CD4-positive, alpha-beta memory T cell (primary cell): ENCODE measurements at regions not wholly inside any gene's neighbourhood (a gene's known extent, or its start where the extent isn't known, plus 50 kb on each side); places are given as distances from the start of the nearest gene placed in this dataset.

Source experiments
- CTCF ChIA-PET: fragments of 350-600 bp; sonication (Branson Sonifier 250); formaldehyde crosslinking; loops from one replicate; lab custom pipeline; 2021; ENCODE audit warnings: inconsistent platforms; ENCODE audit not compliant: partially characterized antibody; lab: Charles Lee
- POLR2A ChIA-PET: fragments of 350-600 bp; sonication (Branson Sonifier 250); formaldehyde crosslinking; loops from one replicate; lab custom pipeline; 2021; ENCODE audit not compliant: partially characterized antibody; lab: Charles Lee
- DNase-seq, 5 donors: peaks; one replicate each; pipeline versions ENCODE4 v3.0.0 to v3.0.0-alpha.2; 2020 to 2022; ENCODE audit warnings: mixed read lengths in 1 of 5
- H3K27ac ChIP-seq: one replicate; pipeline ENCODE4 v1.7.0; 2013; ENCODE audit warnings: low read depth, low read length
- H3K27me3 ChIP-seq: 2 replicates; pipeline ENCODE4 v1.7.0; 2013; ENCODE audit warnings: mild to moderate bottlenecking, low read length, moderate library complexity; ENCODE audit not compliant: insufficient read depth
- H3K36me3 ChIP-seq: 2 replicates; pipeline ENCODE4 v1.7.0; 2013; ENCODE audit warnings: mild to moderate bottlenecking, low read length, moderate library complexity; ENCODE audit not compliant: insufficient read depth
- H3K4me1 ChIP-seq: 2 replicates; pipeline ENCODE4 v1.7.0; 2013; ENCODE audit warnings: mild to moderate bottlenecking, low read length, moderate library complexity; ENCODE audit not compliant: insufficient read depth
- H3K4me3 ChIP-seq, 2 donors: one replicate each; pipeline ENCODE4 v1.7.0; 2013; ENCODE audit warnings: low read length in 2 of 2, mild to moderate bottlenecking in 1 of 2
- H3K9me3 ChIP-seq, 2 donors: one replicate each; pipeline ENCODE4 v1.7.0; 2013; ENCODE audit warnings: low read length in 2 of 2, control low read depth in 1 of 2; ENCODE audit not compliant: control insufficient read depth in 1 of 2
- H3K27ac Mint-ChIP-seq, 7 donors: one replicate each; pipeline ENCODE4 v1.8.0; 2020 to 2021; ENCODE audit warnings: mixed read lengths in 7 of 7, mild to moderate bottlenecking in 6 of 7, inconsistent platforms in 3 of 7, moderate library complexity in 3 of 7
- H3K27me3 Mint-ChIP-seq, 2 donors: one replicate each; pipeline ENCODE4 v1.8.0; 2020 to 2021; ENCODE audit warnings: mixed read lengths in 2 of 2
- H3K36me3 Mint-ChIP-seq, 2 donors: one replicate each; pipeline ENCODE4 v1.8.0; 2020 to 2021; ENCODE audit warnings: mixed read lengths in 2 of 2, inconsistent platforms in 1 of 2, mild to moderate bottlenecking in 1 of 2
- H3K4me1 Mint-ChIP-seq, 4 donors: one replicate each; pipeline ENCODE4 v1.8.0; 2020 to 2021; ENCODE audit warnings: mixed read lengths in 4 of 4, mild to moderate bottlenecking in 1 of 4
- H3K4me3 Mint-ChIP-seq, 8 donors: one replicate each; pipeline ENCODE4 v1.8.0; 2020 to 2021; ENCODE audit warnings: mixed read lengths in 8 of 8, mild to moderate bottlenecking in 7 of 8, moderate library complexity in 6 of 8, inconsistent platforms in 3 of 8
- H3K9me3 Mint-ChIP-seq, 8 donors: one replicate each; pipeline ENCODE4 v1.8.0; 2020 to 2021; ENCODE audit warnings: mixed read lengths in 8 of 8, mild to moderate bottlenecking in 5 of 8, inconsistent platforms in 3 of 8, moderate library complexity in 1 of 8
- intact Hi-C: fragments of 100-400 bp; cut with micrococcal nuclease; formaldehyde crosslinking; loops from one replicate; pipeline ENCODE4 v1.15.1; 2023

DNA sequence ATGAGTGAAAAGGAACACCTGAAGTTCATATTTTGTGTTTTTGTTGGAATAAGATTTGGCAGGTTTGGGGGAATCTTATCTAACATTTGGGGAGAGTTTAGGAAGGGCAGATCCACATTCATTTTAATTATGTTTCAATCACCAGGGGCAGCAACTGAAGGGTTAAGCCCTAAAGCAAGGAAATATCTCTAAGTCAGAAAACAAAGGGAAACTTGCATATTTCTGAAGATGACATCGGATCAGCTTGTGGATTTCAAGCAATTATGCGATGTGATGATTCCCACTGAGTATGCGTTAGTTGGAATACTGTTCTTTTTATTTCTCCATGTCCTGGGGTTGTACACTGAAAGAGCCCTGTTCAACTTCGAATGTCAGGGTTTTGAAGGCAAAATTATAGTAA is 59.8 kb upstream of the NFIB start:
- Mint-ChIP-seq H3K9me3 (no peaks in the 10 kb centered on the region), H3K36me3 (no peaks in the 10 kb centered on the region), H3K27ac (no peak overlapping the region), H3K4me3 (no peak overlapping the region), H3K4me1 (no peaks in the 10 kb centered on the region), H3K27me3 (no peaks in the 10 kb centered on the region)
- ChIA-PET POLR2A (no interaction called here), CTCF (no interaction called here)
- no peak for DNase-seq
- H3K4me3 ChIP-seq, result no peak overlapping the region
- intact Hi-C loops, result no loop called here
- H3K27me3 ChIP-seq, result no peaks in the 10 kb centered on the region
- no peaks in the 10 kb centered on the region for H3K36me3 ChIP-seq
- H3K4me1 ChIP-seq, result no peaks in the 10 kb centered on the region
- H3K27ac ChIP-seq, result no peak overlapping the region
- H3K9me3 ChIP-seq, result no peaks in the 10 kb centered on the region

DNA sequence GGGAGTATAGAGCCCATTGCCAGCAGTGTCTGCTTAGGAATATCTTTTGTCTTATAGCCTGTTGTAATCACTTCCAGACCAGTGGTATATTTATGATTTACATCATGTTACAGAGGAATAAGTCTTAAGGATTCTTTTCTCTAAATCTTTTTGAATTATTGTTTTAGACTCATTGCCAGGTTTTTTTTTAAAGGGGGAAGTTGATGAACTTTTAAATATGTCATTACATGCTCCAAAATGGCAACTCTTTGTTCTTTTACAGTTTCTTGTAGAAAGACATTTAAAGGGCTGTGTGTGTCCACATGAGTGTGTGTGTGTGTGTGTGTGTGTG is 59.4 kb upstream of the NFIB start:
- Histone ChIP-seq H3K36me3 (no peaks in the 10 kb centered on the region), H3K9me3 (no peaks in the 10 kb centered on the region), H3K27me3 (no peaks in the 10 kb centered on the region), H3K4me3 (no peak overlapping the region), H3K4me1 (no peaks in the 10 kb centered on the region), H3K27ac (no peak overlapping the region)
- H3K4me3 Mint-ChIP-seq, result no peak overlapping the region
- H3K4me1 Mint-ChIP-seq, result no peaks in the 10 kb centered on the region
- H3K9me3 Mint-ChIP-seq, result no peaks in the 10 kb centered on the region
- CTCF ChIA-PET, result no interaction called here
- DNase-seq, result no peak
- no peak overlapping the region for H3K27ac Mint-ChIP-seq
- POLR2A ChIA-PET, result no interaction called here
- no peaks in the 10 kb centered on the region for H3K27me3 Mint-ChIP-seq
- intact Hi-C loops, result no loop called here
- no peaks in the 10 kb centered on the region for H3K36me3 Mint-ChIP-seq

DNA sequence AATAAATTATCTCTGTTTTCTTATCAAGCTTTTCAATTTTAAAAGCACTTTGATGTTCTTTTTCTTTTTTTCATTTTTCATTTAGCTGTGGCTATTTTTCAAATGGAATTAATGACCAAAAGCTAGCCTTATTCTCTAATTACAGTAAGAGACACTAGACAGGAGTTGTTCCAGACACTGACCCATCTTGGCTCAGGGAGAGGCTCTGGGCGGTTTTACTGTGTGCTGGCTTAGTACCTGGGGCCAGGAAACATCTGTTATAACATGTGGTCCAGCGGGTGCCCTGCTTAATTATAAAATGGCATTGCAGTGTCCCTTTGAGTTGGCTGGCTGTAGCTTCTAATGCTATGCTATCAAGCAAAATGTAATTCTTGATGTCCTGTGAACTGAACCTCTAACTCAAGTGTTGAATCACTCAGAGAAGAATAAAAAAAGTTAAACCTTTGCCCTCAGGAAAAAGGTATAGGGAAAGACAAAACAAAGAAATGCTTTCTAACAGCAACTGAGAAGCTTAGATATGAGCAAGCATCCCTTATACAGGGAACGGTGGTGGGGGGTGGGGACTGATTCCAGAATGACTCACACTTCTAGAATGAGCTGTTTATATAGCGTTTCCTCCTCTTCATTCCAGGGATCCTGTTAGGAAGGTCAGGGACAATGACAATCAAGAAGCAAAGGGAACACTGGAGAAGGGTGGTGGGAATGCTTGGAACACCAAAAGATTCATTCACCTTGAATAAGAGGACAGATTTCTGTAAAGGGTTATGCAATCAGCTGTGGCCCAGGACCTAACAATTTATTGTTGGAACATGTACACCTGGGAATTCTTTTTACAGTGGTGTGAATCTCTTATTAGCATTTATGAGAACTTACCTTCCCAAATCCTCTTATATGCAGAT is 58.7 kb upstream of the NFIB start:
- H3K27ac ChIP-seq, result no peak overlapping the region
- ChIA-PET CTCF (no interaction called here), POLR2A (no interaction called here)
- no peaks in the 10 kb centered on the region for H3K36me3 ChIP-seq
- H3K27me3 Mint-ChIP-seq, result no peaks in the 10 kb centered on the region
- H3K9me3 Mint-ChIP-seq, result peaks cover 0 to 2% (median 0%) of the 10 kb centered on the region in 8 donors
- H3K36me3 Mint-ChIP-seq, result no peaks in the 10 kb centered on the region
- intact Hi-C loops, result no loop called here
- H3K4me3 ChIP-seq, result no peak overlapping the region
- H3K4me1 ChIP-seq, result no peaks in the 10 kb centered on the region
- no peaks in the 10 kb centered on the region for H3K4me1 Mint-ChIP-seq
- no peak overlapping the region for H3K27ac Mint-ChIP-seq
- H3K27me3 ChIP-seq, result no peaks in the 10 kb centered on the region
- DNase-seq, result no peak
- H3K4me3 Mint-ChIP-seq, result no peak overlapping the region
- H3K9me3 ChIP-seq, result no peaks in the 10 kb centered on the region

DNA sequence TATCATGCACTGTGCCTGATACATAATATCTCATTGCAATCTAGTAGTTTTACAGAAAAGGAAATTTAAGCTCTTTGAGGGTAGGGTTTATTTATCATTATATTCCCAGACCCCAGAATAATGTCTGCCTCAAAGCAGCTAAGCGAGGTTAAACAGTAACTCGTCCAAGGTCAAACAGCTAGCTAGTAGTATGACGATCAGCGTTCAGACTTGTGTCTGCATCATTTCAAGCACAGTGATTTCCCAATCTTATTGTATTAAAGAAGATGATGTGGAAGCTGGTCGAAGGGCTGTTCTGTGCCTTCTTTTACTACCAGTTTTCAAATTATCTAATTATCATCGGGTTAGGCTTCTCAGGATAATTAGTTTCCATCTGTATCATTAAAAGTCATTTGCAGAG is 55.1 kb upstream of the NFIB start:
- Histone ChIP-seq H3K27ac (no peak overlapping the region), H3K4me3 (no peak overlapping the region), H3K36me3 (no peaks in the 10 kb centered on the region), H3K27me3 (no peaks in the 10 kb centered on the region), H3K9me3 (no peaks in the 10 kb centered on the region), H3K4me1 (no peaks in the 10 kb centered on the region)
- no peak for DNase-seq
- Mint-ChIP-seq H3K9me3 (peaks cover 0 to 5% (median 3%) of the 10 kb centered on the region in 8 donors), H3K27me3 (peaks cover 3 to 4% of the 10 kb centered on the region in 2 donors), H3K4me1 (no peaks in the 10 kb centered on the region), H3K27ac (no peak overlapping the region), H3K4me3 (no peak overlapping the region), H3K36me3 (no peaks in the 10 kb centered on the region)
- ChIA-PET CTCF (interaction anchor here (1.1 kb wide), 1 partner anchor 16 kb away, joined by 7 read pairs; no protein-coding TSS in a partner anchor), POLR2A (no interaction called here)
- intact Hi-C loops, result no loop called here

- CTCF ChIA-PET, result no interaction called here
- intact Hi-C loops, result no loop called here
- H3K4me1 Mint-ChIP-seq, result no peaks in the 10 kb centered on the region
- no peaks in the 10 kb centered on the region for H3K4me1 ChIP-seq
- no peaks in the 10 kb centered on the region for H3K36me3 ChIP-seq
- no peaks in the 10 kb centered on the region for H3K27me3 ChIP-seq
- no peak overlapping the region for H3K27ac Mint-ChIP-seq
- H3K4me3 ChIP-seq, result no peak overlapping the region
- DNase-seq, result no peak
- H3K4me3 Mint-ChIP-seq, result no peak overlapping the region
- POLR2A ChIA-PET, result no interaction called here
- H3K9me3 Mint-ChIP-seq, result peaks cover 0 to 5% (median 3%) of the 10 kb centered on the region in 8 donors
- no peaks in the 10 kb centered on the region for H3K9me3 ChIP-seq
- no peak overlapping the region for H3K27ac ChIP-seq
- no peaks in the 10 kb centered on the region for H3K36me3 Mint-ChIP-seq
- H3K27me3 Mint-ChIP-seq, result peaks cover 3 to 5% of the 10 kb centered on the region in 2 donors
These were observed 52.1 kb upstream of the NFIB start for GRCh38 chr9:14366076-14366475.

GRCh38 chr9:14365670-14366069 is 51.7 kb upstream of the NFIB start:
- POLR2A ChIA-PET, result no interaction called here
- H3K36me3 Mint-ChIP-seq, result no peaks in the 10 kb centered on the region
- H3K27me3 Mint-ChIP-seq, result peaks cover 3 to 5% of the 10 kb centered on the region in 2 donors
- no peak overlapping the region for H3K27ac ChIP-seq
- CTCF ChIA-PET, result no interaction called here
- no peaks in the 10 kb centered on the region for H3K4me1 ChIP-seq
- H3K9me3 ChIP-seq, result no peaks in the 10 kb centered on the region
- no peaks in the 10 kb centered on the region for H3K36me3 ChIP-seq
- peaks cover 0 to 5% (median 3%) of the 10 kb centered on the region in 8 donors for H3K9me3 Mint-ChIP-seq
- no peaks in the 10 kb centered on the region for H3K27me3 ChIP-seq
- H3K4me3 Mint-ChIP-seq, result no peak overlapping the region
- no peak overlapping the region for H3K4me3 ChIP-seq
- no peaks in the 10 kb centered on the region for H3K4me1 Mint-ChIP-seq
- intact Hi-C loops, result no loop called here
- no peak for DNase-seq
- no peak overlapping the region for H3K27ac Mint-ChIP-seq
